Thyroid gland (tissue), 4 donors: ENCODE measurements at regions not wholly inside any gene's neighbourhood (a gene's known extent, or its start where the extent isn't known, plus 50 kb on each side); places are given as distances from the start of the nearest gene placed in this dataset.
A peak's percentile ranks its signal among the peaks of the same experiment; 100 is the strongest.

ENCODE experiments used
- DNase-seq, 2 donors: peaks; one replicate each; pipeline ENCODE4 v3.0.0-alpha.2; 2019
- H3K27ac ChIP-seq, 3 donors: fragments of 200-600 bp; sonication (generic); 1 replicate in 2 of 3; 2 replicates in 1 of 3; pipeline ENCODE4 v1.5.1; 2016 to 2019; ENCODE audit warnings: mild to moderate bottlenecking in 1 of 3, moderate library complexity in 1 of 3
- H3K27me3 ChIP-seq: fragments of 200-600 bp; sonication (generic); one replicate; pipeline ENCODE4 v1.5.1; 2019
- H3K36me3 ChIP-seq, 2 donors: fragments of 200-600 bp; sonication (generic); one replicate each; pipeline ENCODE4 v1.5.1; 2016 to 2019
- H3K4me1 ChIP-seq, 2 donors: fragments of 200-600 bp; sonication (generic); one replicate each; pipeline ENCODE4 v1.5.1; 2017 to 2019
- H3K4me3 ChIP-seq, 3 donors: fragments of 200-600 bp; sonication (generic); replicated peaks in 1 of 3; 1 replicate in 2 of 3; 2 replicates in 1 of 3; pipeline ENCODE4 v1.5.1; 2016; ENCODE audit warnings: mild to moderate bottlenecking in 1 of 3
- H3K9me3 ChIP-seq: fragments of 200-600 bp; sonication (generic); one replicate; pipeline ENCODE4 v1.5.1; 2017
- POLR2A ChIP-seq, 2 donors: fragments of 450-650 bp; IDR thresholded peaks; one replicate each; pipeline ENCODE4 v1.6.1; 2017; ENCODE audit warnings: antibody characterized with exemption in 2 of 2, mild to moderate bottlenecking in 2 of 2, moderate library complexity in 1 of 2
- WGBS, 2 donors: methylation state at CpG; one replicate each; pipeline ENCODE4 v1.1.5; 2017; 5-methylcytosine and 5-hydroxymethylcytosine counted together
- intact Hi-C: fragments of 100-400 bp; cut with DNase I; formaldehyde crosslinking; loops from one replicate; pipeline ENCODE4 v1.15.1; 2023
- TF ChIP-seq, protein P1 (sequence below), 6 experiments: fragments of 200-600 bp in 3 of 6; fragments of 450-650 bp in 3 of 6; sonication (generic) in 3 of 6; IDR thresholded peaks; one replicate each; pipeline ENCODE4 v1.5.1; 2016 to 2019; ENCODE audit warnings: antibody characterized with exemption in 6 of 6, mild to moderate bottlenecking in 2 of 6, inconsistent platforms in 1 of 6, moderate library complexity in 1 of 6

DNA sequence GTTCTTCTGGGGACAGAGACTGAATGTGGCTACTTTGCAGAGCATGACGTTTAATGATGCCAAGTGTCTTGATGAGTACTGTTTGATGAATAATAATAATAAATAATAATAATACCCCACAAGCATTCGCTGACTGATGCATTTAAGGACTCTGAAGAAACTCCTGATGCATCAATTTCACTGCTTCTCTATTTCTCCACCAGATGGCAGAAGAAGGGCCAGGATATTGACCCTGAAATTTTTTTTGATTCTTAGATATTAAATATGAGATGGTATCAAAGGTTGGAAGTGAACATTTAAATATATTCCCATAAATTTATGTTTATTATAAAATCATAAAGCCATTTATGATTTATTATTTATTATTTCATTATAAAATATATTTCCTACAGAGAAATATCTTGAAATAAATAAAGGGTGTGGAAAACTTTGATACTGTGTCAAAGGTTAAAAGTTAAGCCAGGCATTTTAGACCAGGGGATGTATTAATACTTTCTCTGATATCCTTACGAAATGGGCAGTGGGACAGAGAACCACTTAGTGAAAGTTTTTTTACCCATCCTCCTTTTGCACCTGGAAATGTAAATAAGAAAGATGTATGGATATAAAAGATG is 170.9 kb downstream of the LACC1 start:
- DNase-seq, result no peak
- no peaks in the 10 kb centered on the region for H3K27me3 ChIP-seq
- no peak overlapping the region for H3K4me3 ChIP-seq
- TF ChIP-seq POLR2A (IDR thresholded peaks at IDR 0.05), result no peak
- TF ChIP-seq, protein P1, sequence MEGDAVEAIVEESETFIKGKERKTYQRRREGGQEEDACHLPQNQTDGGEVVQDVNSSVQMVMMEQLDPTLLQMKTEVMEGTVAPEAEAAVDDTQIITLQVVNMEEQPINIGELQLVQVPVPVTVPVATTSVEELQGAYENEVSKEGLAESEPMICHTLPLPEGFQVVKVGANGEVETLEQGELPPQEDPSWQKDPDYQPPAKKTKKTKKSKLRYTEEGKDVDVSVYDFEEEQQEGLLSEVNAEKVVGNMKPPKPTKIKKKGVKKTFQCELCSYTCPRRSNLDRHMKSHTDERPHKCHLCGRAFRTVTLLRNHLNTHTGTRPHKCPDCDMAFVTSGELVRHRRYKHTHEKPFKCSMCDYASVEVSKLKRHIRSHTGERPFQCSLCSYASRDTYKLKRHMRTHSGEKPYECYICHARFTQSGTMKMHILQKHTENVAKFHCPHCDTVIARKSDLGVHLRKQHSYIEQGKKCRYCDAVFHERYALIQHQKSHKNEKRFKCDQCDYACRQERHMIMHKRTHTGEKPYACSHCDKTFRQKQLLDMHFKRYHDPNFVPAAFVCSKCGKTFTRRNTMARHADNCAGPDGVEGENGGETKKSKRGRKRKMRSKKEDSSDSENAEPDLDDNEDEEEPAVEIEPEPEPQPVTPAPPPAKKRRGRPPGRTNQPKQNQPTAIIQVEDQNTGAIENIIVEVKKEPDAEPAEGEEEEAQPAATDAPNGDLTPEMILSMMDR (IDR thresholded peaks at IDR 0.05), result peak; percentile 45 to 76 (median 57)
- H3K36me3 ChIP-seq, result no peaks in the 10 kb centered on the region
- 30 to 32% methylated on average over 3 of the region's 3 CpGs for WGBS, 2 donors
- intact Hi-C loops, result loop anchor here (5.0 kb wide), 1 partner anchor 387 kb away; no protein-coding TSS in a partner anchor
- no peaks in the 10 kb centered on the region for H3K9me3 ChIP-seq
- H3K4me1 ChIP-seq, result peaks cover 47 to 50% of the 10 kb centered on the region in 2 donors
- no peak overlapping the region for H3K27ac ChIP-seq

DNA sequence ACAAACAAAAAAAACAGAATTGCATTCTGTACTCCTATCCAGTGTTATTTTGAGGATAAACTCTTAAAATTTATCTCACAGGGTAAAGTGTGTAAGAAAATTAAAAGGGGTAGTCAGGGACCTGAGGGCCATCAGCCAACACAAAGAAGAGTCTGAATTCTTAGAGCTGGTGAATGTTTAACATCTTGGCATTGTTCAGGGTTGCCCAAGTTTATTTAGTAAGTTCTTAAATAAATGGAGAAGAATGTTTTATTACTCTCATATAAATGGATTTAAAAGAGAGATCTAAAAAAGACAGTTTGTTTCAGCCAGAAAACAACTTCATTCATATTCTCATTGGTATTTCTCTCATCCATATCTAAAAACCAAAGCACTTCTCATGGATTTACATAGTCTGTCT is 171.7 kb downstream of the LACC1 start:
- TF ChIP-seq, protein P1 (IDR thresholded peaks at IDR 0.05), result no peak
- TF ChIP-seq POLR2A (IDR thresholded peaks at IDR 0.05), result no peak
- DNase-seq, result no peak
- Histone ChIP-seq H3K27ac (no peak overlapping the region), H3K36me3 (no peaks in the 10 kb centered on the region), H3K4me1 (peaks cover 49 to 53% of the 10 kb centered on the region in 2 donors), H3K4me3 (no peak overlapping the region), H3K9me3 (no peaks in the 10 kb centered on the region), H3K27me3 (no peaks in the 10 kb centered on the region)
- intact Hi-C loops, result loop anchor here (5.0 kb wide), 1 partner anchor 386 kb away; no protein-coding TSS in a partner anchor

DNA sequence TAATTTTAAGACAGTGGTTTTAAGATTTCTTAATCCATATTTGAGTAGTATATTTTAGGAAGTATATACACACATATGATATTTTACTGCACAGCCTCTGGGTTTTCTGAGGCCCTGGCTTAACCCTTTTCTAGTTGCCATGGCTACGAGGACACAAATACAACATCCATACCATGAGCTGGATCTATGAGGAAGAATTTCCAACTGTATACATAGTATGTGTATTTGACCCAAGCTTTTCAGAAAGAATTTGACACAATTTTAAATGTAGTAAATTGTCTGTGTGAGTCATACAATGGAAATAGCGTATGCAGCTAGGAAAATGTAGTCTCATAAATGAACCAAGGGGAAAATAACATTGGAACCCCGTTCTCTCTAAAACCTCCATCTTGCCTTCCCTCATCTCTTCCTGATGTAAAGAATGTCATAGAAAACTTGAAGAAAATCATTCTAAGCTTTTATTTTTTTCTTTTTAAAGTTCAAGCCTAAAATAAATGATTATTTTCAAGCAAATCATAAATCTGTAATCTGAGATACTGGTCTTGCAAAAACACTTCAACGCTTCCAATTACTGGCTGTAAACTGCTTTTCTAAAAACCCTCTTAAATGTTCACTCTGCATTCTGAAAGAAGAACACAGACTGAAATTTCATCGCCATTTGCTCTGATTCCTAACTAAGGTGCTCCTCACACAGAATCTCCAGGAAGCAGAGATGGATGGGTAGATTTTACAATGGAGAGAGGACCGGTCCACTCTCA is 172.4 kb downstream of the LACC1 start:
- no peak for DNase-seq
- Histone ChIP-seq H3K9me3 (no peaks in the 10 kb centered on the region), H3K4me1 (peaks cover 49 to 53% of the 10 kb centered on the region in 2 donors), H3K27ac (peak overlapping the region in 2 of 3 donors; percentile 62 to 85), H3K36me3 (no peaks in the 10 kb centered on the region), H3K27me3 (no peaks in the 10 kb centered on the region), H3K4me3 (no peak overlapping the region)
- TF ChIP-seq, protein P1 (IDR thresholded peaks at IDR 0.05), result no peak
- no peak for TF ChIP-seq POLR2A (IDR thresholded peaks at IDR 0.05)
- WGBS, 2 donors, result 63 to 66% methylated on average over 6 of the region's 6 CpGs
- intact Hi-C loops, result loop anchor here (5.0 kb wide), 1 partner anchor 385 kb away; no protein-coding TSS in a partner anchor

DNA sequence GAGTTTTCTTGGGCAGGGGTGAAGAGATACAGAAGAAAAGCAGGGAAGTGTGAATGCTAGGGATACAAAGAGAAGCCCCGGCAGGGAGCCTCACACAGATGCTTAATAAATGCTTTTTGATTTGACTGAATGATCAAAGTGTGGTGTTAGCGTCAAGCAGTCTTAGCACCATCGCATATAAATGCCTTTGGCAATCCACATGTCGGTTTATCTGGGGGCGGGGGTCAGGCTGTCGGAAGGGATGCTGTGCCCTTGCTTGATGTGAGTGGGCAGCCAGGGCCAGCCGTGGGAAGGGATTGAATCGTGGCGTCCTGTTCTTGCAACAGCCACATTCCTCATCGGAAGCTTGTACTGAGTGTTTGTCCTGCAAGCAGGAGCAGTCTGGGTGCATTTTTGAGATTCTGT is 173.1 kb downstream of the LACC1 start:
- Histone ChIP-seq H3K9me3 (no peaks in the 10 kb centered on the region), H3K4me1 (peaks cover 49 to 53% of the 10 kb centered on the region in 2 donors), H3K27ac (peak overlapping the region in 2 of 3 donors; percentile 62 to 85), H3K36me3 (no peaks in the 10 kb centered on the region), H3K4me3 (no peak overlapping the region), H3K27me3 (no peaks in the 10 kb centered on the region)
- DNase-seq, result peak; percentile 58 to 71
- intact Hi-C loops, result loop anchor here (5.0 kb wide), 1 partner anchor 385 kb away; no protein-coding TSS in a partner anchor
- TF ChIP-seq POLR2A (IDR thresholded peaks at IDR 0.05), result peak in 1 of 2 donors; percentile 56
- TF ChIP-seq, protein P1 (IDR thresholded peaks at IDR 0.05), result no peak
- WGBS, 2 donors, result 21 to 29% methylated on average over 10 of the region's 10 CpGs

DNA sequence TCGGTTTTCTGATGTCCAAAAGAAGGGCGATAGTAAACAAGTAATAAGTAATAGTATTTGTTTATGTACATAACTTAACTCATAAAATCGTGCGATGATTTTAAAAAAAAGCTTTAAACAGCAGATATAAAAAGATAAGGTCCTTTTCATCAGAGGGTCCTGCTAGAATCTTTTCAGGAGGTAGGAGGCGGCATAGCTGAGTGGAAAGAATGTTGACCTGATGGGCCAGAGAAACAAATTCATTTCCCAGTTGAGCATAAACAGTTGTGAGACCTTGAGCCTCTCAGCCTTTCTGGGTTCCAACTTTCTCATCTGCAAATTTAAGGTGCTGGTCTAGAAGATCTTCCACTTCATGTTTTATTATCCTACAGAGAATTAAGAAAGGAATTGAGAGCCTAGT is 173.5 kb downstream of the LACC1 start:
- 46 to 50% methylated on average over 5 of the region's 5 CpGs for WGBS, 2 donors
- intact Hi-C loops, result loop anchor here (5.0 kb wide), 1 partner anchor 384 kb away; no protein-coding TSS in a partner anchor
- H3K36me3 ChIP-seq, result no peaks in the 10 kb centered on the region

More for the DNA sequence above, 173.5 kb downstream of the LACC1 start:
- Histone ChIP-seq H3K4me1 (peaks cover 49 to 53% of the 10 kb centered on the region in 2 donors), H3K27me3 (no peaks in the 10 kb centered on the region), H3K9me3 (no peaks in the 10 kb centered on the region), H3K27ac (peak overlapping the region in 2 of 3 donors; percentile 62 to 85), H3K4me3 (no peak overlapping the region)
- peak in 1 of 2 donors; percentile 2 for DNase-seq
- TF ChIP-seq, protein P1 (IDR thresholded peaks at IDR 0.05), result peak in 1 of 6 experiments; percentile 28
- no peak for TF ChIP-seq POLR2A (IDR thresholded peaks at IDR 0.05)
